Eye (tissue), 1 donor: ENCODE measurements at regions not wholly inside any gene's neighbourhood (a gene's known extent, or its start where the extent isn't known, plus 50 kb on each side); places are given as distances from the start of the nearest gene placed in this dataset.

ENCODE experiments used
- DNase-seq: peaks from one replicate; pipeline ENCODE4 v3.0.0-alpha.2; 2015

- DNase-seq: no peak
These were observed 139.7 kb downstream of the TUSC7 start for GRCh38 chr3:116849261-116849688.

GRCh38 chr3:116852803-116853202 is 143.2 kb downstream of the TUSC7 start:
- DNase-seq: no peak

GRCh38 chr3:116863270-116863770 is 153.7 kb downstream of the TUSC7 start:
- DNase-seq: peak; percentile 3

- peak; percentile 85 for DNase-seq
These were observed 154.4 kb downstream of the TUSC7 start for GRCh38 chr3:116863822-116864589.

- no peak for DNase-seq
These were observed 155.0 kb downstream of the TUSC7 start for GRCh38 chr3:116864590-116864927.

- no peak for DNase-seq
These were observed 160.8 kb downstream of the TUSC7 start for GRCh38 chr3:116870379-116870778.

- DNase-seq: no peak
These were observed 162.3 kb downstream of the TUSC7 start for GRCh38 chr3:116871905-116872304.

GRCh38 chr3:116872688-116873087 is 163.1 kb downstream of the TUSC7 start:
- no peak for DNase-seq

- no peak for DNase-seq
These were observed 163.6 kb downstream of the TUSC7 start for GRCh38 chr3:116873142-116873541.

GRCh38 chr3:116877968-116878367 is 168.4 kb downstream of the TUSC7 start:
- DNase-seq: no peak

GRCh38 chr3:116886202-116886893 is 176.8 kb downstream of the TUSC7 start:
- DNase-seq: no peak

GRCh38 chr3:116896116-116896515 is 186.5 kb downstream of the TUSC7 start:
- no peak for DNase-seq

- no peak for DNase-seq
These were observed 187.8 kb downstream of the TUSC7 start for GRCh38 chr3:116897382-116897781.

GRCh38 chr3:116899253-116899652 is 189.7 kb downstream of the TUSC7 start:
- DNase-seq: peak; percentile 5

GRCh38 chr3:116905334-116905733 is 195.8 kb downstream of the TUSC7 start:
- no peak for DNase-seq

- no peak for DNase-seq
These were observed 196.2 kb downstream of the TUSC7 start for GRCh38 chr3:116905794-116906193.

- DNase-seq: no peak
These were observed 202.5 kb downstream of the TUSC7 start for GRCh38 chr3:116912116-116912515.

GRCh38 chr3:116914004-116914403 is 204.4 kb downstream of the TUSC7 start:
- no peak for DNase-seq

GRCh38 chr3:116916836-116917235 is 207.3 kb downstream of the TUSC7 start:
- DNase-seq: no peak

GRCh38 chr3:116920826-116921610 is 211.4 kb downstream of the TUSC7 start:
- peak; percentile 12 for DNase-seq

GRCh38 chr3:116927918-116928317 is 218.3 kb downstream of the TUSC7 start:
- DNase-seq: no peak

- no peak for DNase-seq
These were observed 220.1 kb downstream of the TUSC7 start for GRCh38 chr3:116929505-116930222.

GRCh38 chr3:116930786-116931185 is 221.2 kb downstream of the TUSC7 start:
- DNase-seq: no peak
